Hippocampal formation (tissue), 2 donors: ENCODE measurements at regions not wholly inside any gene's neighbourhood (a gene's known extent, or its start where the extent isn't known, plus 50 kb on each side); places are given as distances from the start of the nearest gene placed in this dataset.
"Not testable (repeated sequence)": the region's sequence is repeated elsewhere in the genome, so short reads cannot be mapped to it uniquely, and the experiment has no call there.

ENCODE experiments used
- DNase-seq, 2 donors: peaks; one replicate each; lab custom pipeline; 2025; lab: John Stamatoyannopoulos, UW

- no peak for DNase-seq
Observed at GRCh38 chr10:23648618-23649017, 209.7 kb downstream of the OTUD1 start.

- DNase-seq, result no peak
Observed at GRCh38 chr10:23656735-23657134, 217.9 kb downstream of the OTUD1 start.

GRCh38 chr10:23657677-23658076 lies 218.8 kb downstream of the OTUD1 start:
- DNase-seq, result no peak

GRCh38 chr10:23671866-23672265 lies 233.0 kb downstream of the OTUD1 start:
- DNase-seq, result not testable (repeated sequence)

- DNase-seq, result no peak
Observed at GRCh38 chr10:23675585-23675984, 236.7 kb downstream of the OTUD1 start.

GRCh38 chr10:23676296-23676695 lies 237.4 kb downstream of the OTUD1 start:
- no peak for DNase-seq

GRCh38 chr10:23686722-23687121 lies 247.8 kb downstream of the OTUD1 start:
- DNase-seq, result no peak

- no peak for DNase-seq
Observed at GRCh38 chr10:23692736-23693135, 253.9 kb downstream of the OTUD1 start.

- DNase-seq, result no peak
Observed at GRCh38 chr10:23693501-23693901, 254.6 kb downstream of the OTUD1 start.

GRCh38 chr10:23693925-23694324 lies 255.1 kb downstream of the OTUD1 start:
- DNase-seq, result no peak

- DNase-seq, result no peak
Observed at GRCh38 chr10:23694446-23694920, 255.6 kb downstream of the OTUD1 start.

GRCh38 chr10:23694921-23695824 lies 256.3 kb downstream of the OTUD1 start:
- no peak for DNase-seq

GRCh38 chr10:23695825-23696420 lies 257.0 kb downstream of the OTUD1 start:
- no peak for DNase-seq

- no peak for DNase-seq
Observed at GRCh38 chr10:23696476-23696875, 257.6 kb downstream of the OTUD1 start.

- peak in 1 of 2 donors; percentile 13 for DNase-seq
Observed at GRCh38 chr10:23702977-23703414, 264.1 kb downstream of the OTUD1 start.

- no peak for DNase-seq
Observed at GRCh38 chr10:23715363-23715762, 276.5 kb downstream of the OTUD1 start.

GRCh38 chr10:23717913-23718312 lies 279.0 kb downstream of the OTUD1 start:
- no peak for DNase-seq

GRCh38 chr10:23718946-23719345 lies 280.1 kb downstream of the OTUD1 start:
- DNase-seq, result peak in 1 of 2 donors; percentile 53

GRCh38 chr10:23723796-23724195 lies 284.9 kb downstream of the OTUD1 start:
- DNase-seq, result no peak

GRCh38 chr10:23725548-23725947 lies 286.7 kb downstream of the OTUD1 start:
- no peak for DNase-seq

- no peak for DNase-seq
Observed at GRCh38 chr10:23742368-23742767, 303.5 kb downstream of the OTUD1 start.

- DNase-seq, result no peak
Observed at GRCh38 chr10:23742807-23743206, 303.9 kb downstream of the OTUD1 start.

- DNase-seq, result no peak
Observed at GRCh38 chr10:23754179-23754578, 315.3 kb downstream of the OTUD1 start.
